OCI-M2 (cell line): ENCODE measurements at regions not wholly inside any gene's neighbourhood (a gene's known extent, or its start where the extent isn't known, plus 50 kb on each side); places are given as distances from the start of the nearest gene placed in this dataset.
"Not testable (repeated sequence)": the region's sequence is repeated elsewhere in the genome, so short reads cannot be mapped to it uniquely, and the experiment has no call there.

Experiments used
- DNase-seq: peaks from one replicate; lab custom pipeline; 2025; ENCODE audit not compliant: unreplicated experiment; lab: John Stamatoyannopoulos, UW

- DNase-seq, result no peak
Measured at GRCh38 chr15:98085003-98085639, 124.6 kb downstream of the ARRDC4 start.

- DNase-seq, result not testable (repeated sequence)
Measured at GRCh38 chr15:98088307-98088945, 127.9 kb downstream of the ARRDC4 start.

DNA sequence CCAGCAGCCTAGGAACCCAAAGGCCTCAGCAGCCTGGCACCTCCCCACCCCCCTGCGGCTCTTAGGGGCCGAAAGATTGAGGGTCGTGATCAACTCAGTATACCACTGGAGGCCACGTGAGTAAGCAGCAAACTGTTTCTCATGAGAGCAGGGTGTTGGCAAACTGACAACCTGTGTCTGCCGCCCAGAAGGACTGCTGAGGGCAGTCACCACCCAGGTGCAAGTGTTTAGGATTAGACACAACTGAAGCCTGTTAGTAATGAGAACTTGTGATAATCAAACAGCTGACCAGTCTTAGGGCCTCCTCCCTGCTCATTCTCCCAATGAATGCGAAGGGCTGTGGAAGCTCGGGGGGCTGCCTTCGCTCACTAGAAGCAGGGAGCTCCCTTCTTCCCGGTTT, 128.8 kb downstream of the ARRDC4 start:
- DNase-seq, result not testable (repeated sequence)

- DNase-seq, result not testable (repeated sequence)
Measured at GRCh38 chr15:98097986-98098385, 137.5 kb downstream of the ARRDC4 start.

DNA sequence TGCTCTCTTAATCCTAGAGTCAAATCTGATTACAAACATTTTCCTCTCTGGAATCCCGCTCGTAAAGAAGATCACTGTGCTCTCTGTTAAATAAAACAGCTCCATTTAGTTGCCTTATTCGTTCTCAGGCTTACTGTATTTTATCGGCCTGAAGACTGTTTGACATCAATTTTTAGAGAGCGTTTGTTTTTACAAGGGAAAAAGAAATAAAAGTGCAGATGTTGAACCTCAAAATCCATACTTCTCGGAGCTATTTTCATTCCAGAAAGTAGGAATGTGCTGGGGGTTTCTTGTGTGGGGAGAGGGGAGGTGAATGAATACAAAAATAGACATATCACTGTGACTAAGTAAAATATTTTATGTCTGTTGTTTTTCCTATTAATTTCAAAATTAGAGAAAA, 140.1 kb downstream of the ARRDC4 start:
- not testable (repeated sequence) for DNase-seq

GRCh38 chr15:98103570-98103969, 143.1 kb downstream of the ARRDC4 start:
- no peak for DNase-seq

DNA sequence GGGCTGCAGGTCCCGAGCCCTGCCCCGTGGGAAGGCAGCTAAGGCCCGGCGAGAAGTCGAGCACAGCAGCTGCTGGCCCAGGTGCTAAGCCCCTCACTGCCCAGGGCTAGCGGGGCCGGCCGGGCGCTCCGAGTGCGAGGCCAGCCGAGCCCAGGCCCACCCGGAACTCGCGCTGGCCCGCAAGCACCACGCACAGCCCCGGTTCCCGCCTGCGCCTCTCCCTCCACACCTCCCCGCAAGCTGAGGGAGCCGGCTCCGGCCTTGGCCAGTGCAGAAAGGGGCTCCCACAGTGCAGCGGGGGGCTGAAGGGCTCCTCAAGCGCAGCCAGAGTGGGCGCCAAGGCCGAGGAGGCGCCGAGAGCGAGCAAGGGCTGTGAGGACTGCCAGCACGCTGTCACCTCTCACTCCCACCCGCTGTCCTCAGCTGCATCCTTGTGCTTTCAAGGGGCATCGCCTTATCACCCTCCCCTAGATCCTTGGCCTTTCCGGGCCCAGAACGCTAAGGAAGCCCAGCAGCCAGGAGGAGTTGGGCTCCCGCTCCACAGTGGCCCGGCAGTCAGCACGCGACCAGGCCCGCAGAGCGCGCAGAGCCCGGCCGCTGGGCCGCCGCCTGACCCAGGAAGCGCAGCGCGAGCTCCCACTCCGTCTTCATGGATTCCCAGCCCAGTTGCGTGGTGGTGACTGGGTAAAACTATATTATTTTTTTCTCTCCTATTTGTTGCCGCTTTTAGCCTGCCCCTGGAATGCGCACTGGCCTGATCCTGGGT, 144.1 kb downstream of the ARRDC4 start:
- DNase-seq, result not testable (repeated sequence)

- DNase-seq, result not testable (repeated sequence)
Measured at GRCh38 chr15:98106615-98107194, 146.2 kb downstream of the ARRDC4 start.

DNA sequence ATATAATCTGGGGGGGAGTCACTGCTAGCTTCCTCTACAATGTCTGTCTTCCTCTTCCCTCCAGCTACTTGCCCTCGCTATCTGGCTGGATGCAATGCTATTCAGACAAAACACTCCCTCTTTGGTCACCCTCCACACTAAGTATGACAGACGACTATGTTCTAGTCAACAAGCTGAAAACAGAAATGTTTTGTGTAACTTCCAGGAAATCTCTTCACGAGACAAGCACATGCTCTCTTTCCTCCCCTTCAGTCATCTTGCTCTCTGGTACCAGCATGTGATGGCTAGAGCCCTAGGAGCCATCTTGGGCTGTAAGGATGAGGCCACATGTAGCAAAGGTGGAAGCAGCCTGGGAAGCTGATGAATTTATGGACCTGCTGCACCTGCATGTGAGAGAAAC, 151.3 kb downstream of the ARRDC4 start:
- no peak for DNase-seq

DNA sequence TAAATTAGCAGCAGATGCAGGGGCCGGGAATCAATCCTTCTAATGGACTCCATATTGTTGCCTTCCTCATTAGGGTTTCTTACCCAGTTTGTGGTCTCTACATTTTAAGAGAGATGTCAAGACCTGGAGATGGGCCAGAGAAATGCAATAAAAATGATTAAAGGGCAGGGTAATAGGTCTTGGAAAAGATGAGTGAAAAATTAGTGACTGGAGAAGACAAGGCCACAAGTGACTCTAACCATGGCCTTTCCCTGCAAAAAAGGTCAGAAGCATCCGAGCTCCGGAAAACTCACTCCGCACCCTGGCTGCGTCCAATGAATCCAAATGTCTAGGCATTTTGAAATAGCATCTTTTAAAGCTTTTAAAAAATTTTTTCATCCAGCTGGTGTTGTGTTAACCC, 152.8 kb downstream of the ARRDC4 start:
- DNase-seq, result no peak

GRCh38 chr15:98120561-98120960, 160.1 kb downstream of the ARRDC4 start:
- no peak for DNase-seq

- DNase-seq, result no peak
Measured at GRCh38 chr15:98121536-98121935, 161.0 kb downstream of the ARRDC4 start.

- DNase-seq, result no peak
Measured at GRCh38 chr15:98121957-98122356, 161.5 kb downstream of the ARRDC4 start.

DNA sequence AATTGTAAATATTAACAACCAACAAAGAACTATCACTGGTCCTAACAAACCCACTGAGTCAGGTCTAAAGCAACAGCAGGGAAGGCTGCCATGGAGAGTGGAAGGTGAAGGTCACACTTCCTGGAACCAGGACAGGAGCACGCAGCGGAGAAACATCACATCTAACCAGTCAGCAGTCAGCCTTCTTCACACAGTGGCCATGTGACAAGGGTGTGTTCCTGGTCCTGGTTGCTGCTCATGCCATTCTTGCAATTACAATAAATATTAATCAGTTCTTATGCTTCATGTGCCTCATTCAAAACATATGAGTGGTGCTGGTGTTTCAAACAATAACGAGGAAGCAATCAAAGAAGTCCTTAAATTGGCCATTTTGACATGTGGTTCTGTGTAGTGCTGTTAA, 162.8 kb downstream of the ARRDC4 start:
- DNase-seq, result no peak

GRCh38 chr15:98123834-98124233, 163.3 kb downstream of the ARRDC4 start:
- no peak for DNase-seq

GRCh38 chr15:98124581-98124980, 164.1 kb downstream of the ARRDC4 start:
- no peak for DNase-seq

DNA sequence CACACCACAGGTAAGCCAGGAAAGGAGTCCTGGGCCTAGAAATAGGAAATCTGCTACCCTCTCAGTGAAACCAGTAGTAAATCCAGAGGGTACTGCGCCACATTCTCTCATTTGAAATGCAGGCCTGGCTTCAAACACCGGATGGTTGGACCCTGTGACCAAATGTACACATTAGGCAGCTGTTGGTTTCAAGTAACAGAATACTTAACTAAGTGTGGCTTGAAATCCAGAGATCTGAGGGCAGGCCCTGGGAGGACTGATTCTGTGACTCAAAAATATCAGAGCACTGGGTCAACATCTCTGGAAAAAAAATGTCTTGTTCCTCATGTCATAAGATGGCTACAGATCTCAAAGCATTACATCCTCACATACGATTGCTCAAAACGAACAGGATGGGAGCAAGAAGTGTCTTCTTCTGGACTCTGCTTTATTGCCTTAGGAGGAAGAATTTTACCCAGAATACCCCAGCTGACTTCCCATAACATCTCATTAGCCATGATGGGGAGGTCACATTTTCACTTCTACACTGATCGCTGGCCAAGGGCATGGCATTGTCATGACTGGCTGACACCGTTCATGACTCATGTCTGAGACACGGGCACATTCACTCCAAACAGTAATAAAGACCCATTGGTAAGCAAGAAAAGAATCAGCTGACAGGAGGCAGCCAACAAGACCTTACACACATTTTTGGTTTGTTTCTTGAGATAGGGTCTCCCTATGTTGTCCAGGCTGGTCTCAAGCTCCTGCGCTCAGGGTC, 166.0 kb downstream of the ARRDC4 start:
- no peak for DNase-seq

DNA sequence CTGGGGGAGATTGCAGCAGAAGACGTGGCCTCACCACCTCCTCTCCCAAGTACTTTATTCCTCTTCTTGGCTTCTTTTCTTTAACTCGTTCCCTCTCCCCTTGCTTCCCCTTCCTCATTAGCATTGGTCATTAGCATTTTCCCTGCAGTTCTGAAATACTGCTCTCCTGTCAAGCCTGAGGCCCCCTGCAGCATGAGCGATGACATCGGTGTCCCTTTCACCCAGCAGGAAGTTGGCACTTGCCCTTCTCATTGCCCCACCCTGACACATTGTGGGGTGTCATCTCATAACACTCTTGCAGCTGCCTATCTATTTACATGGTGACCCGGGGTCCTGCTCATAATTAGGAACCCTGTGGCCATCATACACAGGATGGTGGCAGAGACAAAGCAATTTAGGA, 167.1 kb downstream of the ARRDC4 start:
- no peak for DNase-seq

GRCh38 chr15:98131924-98132323, 171.4 kb downstream of the ARRDC4 start:
- DNase-seq, result no peak

DNA sequence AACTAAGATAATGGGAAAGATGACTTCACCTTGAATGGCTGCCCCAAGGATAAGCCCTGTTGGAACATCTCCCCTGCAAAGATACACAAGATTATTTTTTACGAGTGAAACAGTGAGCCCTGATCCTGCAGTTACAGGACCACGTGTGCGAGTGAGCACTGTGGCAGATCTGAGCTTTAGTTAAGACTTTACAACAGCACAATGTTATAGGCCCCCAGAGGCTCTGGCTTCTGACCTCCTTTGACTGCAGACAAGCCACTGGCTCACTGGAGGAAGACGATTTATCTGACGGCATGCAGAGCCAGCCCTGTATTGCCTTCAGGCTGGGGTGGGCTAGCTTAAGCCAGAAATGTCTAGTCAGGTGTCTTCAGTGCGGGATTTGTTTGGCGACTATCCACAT, 174.4 kb downstream of the ARRDC4 start:
- DNase-seq, result no peak

- no peak for DNase-seq
Measured at GRCh38 chr15:98138910-98139309, 178.4 kb downstream of the ARRDC4 start.
